IMR-90 (cell line): ENCODE measurements at regions not wholly inside any gene's neighbourhood (a gene's known extent, or its start where the extent isn't known, plus 50 kb on each side); places are given as distances from the start of the nearest gene placed in this dataset.

ENCODE experiments used
- ATAC-seq: fragments of 200-7000 bp; cut with Tn5 transposase; 2 replicates; pipeline ENCODE4 v1.9.1; 2020; ENCODE audit warnings: low read depth, mild to moderate bottlenecking, moderate library complexity
- BruUV-seq: library from RNA; stranded (reverse); fragments of 400-500 nt; replicated peaks from 2 replicates; lab custom pipeline; 2021; lab: Mats Ljungman, UMichigan
- CTCF ChIA-PET: fragments of 300-600 bp; formaldehyde crosslinking; extraction: SDS; loops from one replicate; lab custom pipeline; 2021; ENCODE audit warnings: antibody characterized with exemption; lab: Yijun Ruan, JAX
- POLR2A ChIA-PET: fragments of 300-600 bp; sonication (Branson Sonifier 250); formaldehyde crosslinking; loops from one replicate; lab custom pipeline; 2022; ENCODE audit warnings: antibody characterized with exemption; ENCODE audit not compliant: unreplicated experiment; lab: Charles Lee
- DNase-seq: peaks from one replicate; pipeline ENCODE4 v3.0.0; 2013
- H2AFZ ChIP-seq: replicated peaks from 2 replicates; pipeline ENCODE3; 2013; ENCODE audit warnings: low read length, mild to moderate bottlenecking; ENCODE audit not compliant: poor library complexity
- H2AK5ac ChIP-seq: 2 replicates; pipeline ENCODE4 v1.6.1; 2013; ENCODE audit warnings: low read depth, low read length, inconsistent platforms
- H2AK9ac ChIP-seq: replicated peaks from 2 replicates; pipeline ENCODE3; 2013; ENCODE audit warnings: mild to moderate bottlenecking, low read depth, low read length, moderate library complexity; ENCODE audit not compliant: poor library complexity
- H2BK120ac ChIP-seq: 2 replicates; pipeline ENCODE4 v1.6.1; 2013; ENCODE audit warnings: low read depth, low read length, inconsistent platforms
- H2BK15ac ChIP-seq: 3 replicates; pipeline ENCODE4 v1.6.1; 2013; ENCODE audit warnings: low read depth, low read length, inconsistent platforms
- H2BK20ac ChIP-seq: 2 replicates; pipeline ENCODE4 v1.6.1; 2013; ENCODE audit warnings: low read depth, mild to moderate bottlenecking, inconsistent platforms, low read length, moderate library complexity
- H2BK5ac ChIP-seq: 2 replicates; pipeline ENCODE4 v1.6.1; 2013; ENCODE audit warnings: mild to moderate bottlenecking, low read depth, low read length, inconsistent platforms; ENCODE audit not compliant: poor library complexity, severe bottlenecking
- H3K14ac ChIP-seq: replicated peaks from 2 replicates; pipeline ENCODE4 v1.6.1; 2013; ENCODE audit warnings: low read depth, low read length, inconsistent platforms
- H3K18ac ChIP-seq: 2 replicates; pipeline ENCODE4 v1.6.1; 2013; ENCODE audit warnings: low read depth, low read length, control low read depth
- H3K23ac ChIP-seq: 2 replicates; pipeline ENCODE4 v1.6.1; 2013; ENCODE audit warnings: low read depth, low read length, inconsistent platforms
- H3K27ac ChIP-seq: 2 replicates; pipeline ENCODE4 v1.5.1; 2013; ENCODE audit warnings: mild to moderate bottlenecking, control low read depth, low read length; ENCODE audit not compliant: insufficient read depth
- H3K27me3 ChIP-seq: 2 replicates; pipeline ENCODE4 v1.6.1; 2013; ENCODE audit warnings: low read length; ENCODE audit not compliant: control insufficient read depth, insufficient read depth
- H3K36me3 ChIP-seq: 2 replicates; pipeline ENCODE4 v1.6.1; 2013; ENCODE audit warnings: low read length, mixed read lengths; ENCODE audit not compliant: control insufficient read depth, insufficient read depth
- H3K4ac ChIP-seq: 2 replicates; pipeline ENCODE4 v1.6.1; 2013; ENCODE audit warnings: low read depth, low read length, inconsistent platforms
- H3K4me1 ChIP-seq: 2 replicates; pipeline ENCODE4 v1.6.1; 2013; ENCODE audit warnings: low read length, mixed read lengths; ENCODE audit not compliant: control insufficient read depth, insufficient read depth
- H3K4me2 ChIP-seq: 2 replicates; pipeline ENCODE4 v1.6.1; 2013; ENCODE audit warnings: low read depth, mild to moderate bottlenecking, control low read depth, low read length, moderate library complexity
- H3K4me3 ChIP-seq: 2 replicates; pipeline ENCODE4 v1.5.1; 2013; ENCODE audit warnings: low read depth, mild to moderate bottlenecking, control low read depth, low read length, moderate library complexity; ENCODE audit not compliant: insufficient read depth
- H3K56ac ChIP-seq: 2 replicates; pipeline ENCODE4 v1.6.1; 2013; ENCODE audit warnings: low read length, inconsistent platforms; ENCODE audit not compliant: insufficient read depth; ENCODE audit errors: extremely low read depth
- H3K79me1 ChIP-seq, 2 experiments: 2 replicates each; pipeline ENCODE4 v1.6.1; 2013; ENCODE audit warnings: low read length in 2 of 2, inconsistent platforms in 1 of 2, low read depth in 1 of 2
- H3K9ac ChIP-seq: 2 replicates; pipeline ENCODE4 v1.6.1; 2013; ENCODE audit warnings: low read depth, low read length, control low read depth
- H3K9me1 ChIP-seq: 2 replicates; pipeline ENCODE4 v1.6.1; 2013; ENCODE audit warnings: low read length, inconsistent platforms; ENCODE audit not compliant: insufficient read depth
- H3K9me3 ChIP-seq: 2 replicates; pipeline ENCODE4 v1.6.1; 2013; ENCODE audit warnings: low read length; ENCODE audit not compliant: control insufficient read depth, insufficient read depth
- H4K20me1 ChIP-seq: 2 replicates; pipeline ENCODE4 v1.6.1; 2013; ENCODE audit warnings: low read length, inconsistent platforms; ENCODE audit not compliant: insufficient read depth
- H4K5ac ChIP-seq: 2 replicates; pipeline ENCODE4 v1.6.1; 2013; ENCODE audit warnings: mild to moderate bottlenecking, low read depth, low read length, control low read depth
- H4K8ac ChIP-seq, 2 experiments: 2 replicates each; pipeline ENCODE4 v1.6.1; 2013; ENCODE audit warnings: low read depth in 2 of 2, low read length in 2 of 2, control low read depth in 1 of 2, inconsistent platforms in 1 of 2
- H4K91ac ChIP-seq: 2 replicates; pipeline ENCODE4 v1.6.1; 2013; ENCODE audit warnings: low read depth, low read length, inconsistent platforms; ENCODE audit not compliant: insufficient read depth
- BHLHE40 ChIP-seq: fragments of 150-350 bp; IDR thresholded peaks from 2 replicates; pipeline ENCODE4 v1.6.1; 2016; ENCODE audit warnings: mild to moderate bottlenecking, low read depth, low read length
- CEBPB ChIP-seq: IDR thresholded peaks from 2 replicates; pipeline ENCODE4 v1.6.1; 2012; ENCODE audit warnings: low read depth, low read length, improper control_type of control experiment
- CHD1 ChIP-seq: IDR thresholded peaks from 2 replicates; pipeline ENCODE4 v1.6.1; 2012; ENCODE audit warnings: low read depth, low read length, improper control_type of control experiment
- FOS ChIP-seq: fragments of 150-350 bp; IDR thresholded peaks from 2 replicates; pipeline ENCODE4 v1.6.1; 2016; ENCODE audit warnings: low read depth, low read length
- MAFK ChIP-seq: IDR thresholded peaks from 2 replicates; pipeline ENCODE4 v1.6.1; 2012; ENCODE audit warnings: low read depth, low read length, improper control_type of control experiment
- MAZ ChIP-seq: IDR thresholded peaks from 2 replicates; pipeline ENCODE4 v1.6.1; 2012; ENCODE audit warnings: low read depth, mild to moderate bottlenecking, low read length, improper control_type of control experiment, moderate library complexity, borderline replicate concordance
- MXI1 ChIP-seq: IDR thresholded peaks from 2 replicates; pipeline ENCODE4 v1.6.1; 2012; ENCODE audit warnings: low read depth, mild to moderate bottlenecking, low read length, moderate library complexity, borderline replicate concordance
- NFE2L2 ChIP-seq: fragments of 150-350 bp; IDR thresholded peaks from 2 replicates; pipeline ENCODE4 v1.6.1; 2016; ENCODE audit warnings: low read depth, mild to moderate bottlenecking, low read length
- POLR2A ChIP-seq: IDR thresholded peaks from 2 replicates; pipeline ENCODE4 v1.6.1; 2012; ENCODE audit warnings: mild to moderate bottlenecking, low read depth, low read length
- RAD21 ChIP-seq: IDR thresholded peaks from 2 replicates; pipeline ENCODE4 v1.6.1; 2012; ENCODE audit warnings: low read length, improper control_type of control experiment
- RCOR1 ChIP-seq: IDR thresholded peaks from 2 replicates; pipeline ENCODE4 v1.6.1; 2012; ENCODE audit warnings: mild to moderate bottlenecking, low read length, improper control_type of control experiment; ENCODE audit not compliant: insufficient replicate concordance
- RFX5 ChIP-seq: IDR thresholded peaks from 2 replicates; pipeline ENCODE4 v1.8.0; 2012; ENCODE audit warnings: low read depth, mild to moderate bottlenecking, low read length, moderate library complexity
- SMC3 ChIP-seq: fragments of 150-350 bp; IDR thresholded peaks from 2 replicates; pipeline ENCODE4 v1.6.1; 2016; ENCODE audit warnings: low read depth, mild to moderate bottlenecking, antibody characterized with exemption, low read length, moderate library complexity
- WGBS, 2 experiments: methylation state at CpG; one replicate each; pipeline versions ENCODE4 v1.1.5 to v1.1.7; 2013; ENCODE audit warnings: missing lambda C conversion rate in 2 of 2; ENCODE audit not compliant: insufficient read length in 1 of 2; ENCODE audit errors: extremely low coverage in 2 of 2; 5-methylcytosine and 5-hydroxymethylcytosine counted together
- dilution Hi-C: fragments of 300-500 bp; cut with HindIII; formaldehyde crosslinking; loops from one replicate; pipeline ENCODE4 v1.14.3; 2018; ENCODE audit warnings: low sequenced_read_pairs; ENCODE audit not compliant: unreplicated experiment
- in situ Hi-C: fragments of 300-500 bp; cut with MboI; formaldehyde crosslinking; loops from 3 replicates; pipeline ENCODE4 v1.14.3; 2019; ENCODE audit warnings: low sequenced_read_pairs, inconsistent platforms, mixed read lengths
- intact Hi-C: fragments of 100-400 bp; cut with micrococcal nuclease; formaldehyde crosslinking; loops from 2 replicates; pipeline ENCODE4 v1.10.0; 2022
- TF ChIP-seq, protein P1 (sequence below): fragments of 150-350 bp; IDR thresholded peaks from 2 replicates; pipeline ENCODE4 v1.6.1; 2016; ENCODE audit warnings: low read depth, mild to moderate bottlenecking, low read length, moderate library complexity, borderline replicate concordance
- TF ChIP-seq, protein P2 (sequence below): fragments of 150-350 bp; IDR thresholded peaks from 2 replicates; pipeline ENCODE4 v1.6.1; 2017; ENCODE audit warnings: mild to moderate bottlenecking, antibody characterized with exemption, low read length, low read depth
- TF ChIP-seq, protein P3 (sequence below): conservative IDR thresholded peaks from 2 replicates; pipeline ENCODE4 v1.5.1; 2012; ENCODE audit warnings: mild to moderate bottlenecking, low read depth, low read length, improper control_type of control experiment

DNA sequence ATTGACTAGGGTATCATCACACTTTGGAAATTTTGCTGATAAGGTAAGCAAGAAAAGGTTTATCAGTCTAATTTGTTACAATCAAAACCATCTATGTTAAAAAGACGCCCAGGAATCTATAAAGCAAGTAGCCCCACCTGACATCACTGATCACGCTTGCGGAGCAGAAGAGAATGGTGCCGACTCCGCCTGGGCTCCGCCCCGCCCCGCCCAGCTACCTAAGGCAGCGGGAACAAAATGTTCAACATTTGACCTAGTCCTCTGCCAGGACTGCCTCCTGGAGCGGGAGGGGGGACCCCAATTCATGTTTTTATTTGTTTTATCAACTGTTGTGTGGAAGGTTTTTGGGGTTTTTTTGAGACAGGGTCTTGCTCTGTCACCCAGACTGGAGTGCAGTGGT, 520.5 kb downstream of the PREX1 start:
- Histone ChIP-seq H3K18ac (no peak overlapping the region), H2BK20ac (no peak overlapping the region), H3K23ac (no peak overlapping the region), H3K79me1 (no peaks in the 10 kb centered on the region), H3K56ac (no peak overlapping the region), H2BK5ac (no peak overlapping the region), H3K4me2 (no peak overlapping the region), H3K9me1 (no peaks in the 10 kb centered on the region), H3K4ac (no peak overlapping the region), H4K5ac (no peak overlapping the region), H3K27me3 (peaks cover 30% of the 10 kb centered on the region), H3K4me1 (no peaks in the 10 kb centered on the region), H3K9me3 (no peaks in the 10 kb centered on the region), H2BK120ac (no peak overlapping the region), H3K36me3 (no peaks in the 10 kb centered on the region), H3K4me3 (no peak overlapping the region), H2BK15ac (no peak overlapping the region), H2AK9ac (no peak overlapping the region), H3K14ac (no peak overlapping the region), H4K91ac (no peak overlapping the region), H4K20me1 (no peaks in the 10 kb centered on the region), H2AFZ (no peak overlapping the region), H3K9ac (no peak overlapping the region), H3K27ac (no peak overlapping the region), H2AK5ac (no peak overlapping the region), H4K8ac (no peak overlapping the region)
- no CpG with 5 or more reads among the region's 10 CpGs for WGBS, 2 experiments
- CTCF ChIA-PET, result no interaction called here
- dilution Hi-C loops (no loop called here), in situ Hi-C loops (no loop called here), intact Hi-C loops (no loop called here)
- DNase-seq, result no peak
- TF ChIP-seq BHLHE40, result no peak
- no peak for TF ChIP-seq SMC3
- TF ChIP-seq FOS, result no peak
- TF ChIP-seq CEBPB, result no peak
- TF ChIP-seq CHD1, result no peak
- TF ChIP-seq NFE2L2, result no peak
- no peak for TF ChIP-seq POLR2A
- no peak for TF ChIP-seq MAFK
- TF ChIP-seq MXI1, result no peak
- no peak for TF ChIP-seq RAD21
- TF ChIP-seq, protein P1, sequence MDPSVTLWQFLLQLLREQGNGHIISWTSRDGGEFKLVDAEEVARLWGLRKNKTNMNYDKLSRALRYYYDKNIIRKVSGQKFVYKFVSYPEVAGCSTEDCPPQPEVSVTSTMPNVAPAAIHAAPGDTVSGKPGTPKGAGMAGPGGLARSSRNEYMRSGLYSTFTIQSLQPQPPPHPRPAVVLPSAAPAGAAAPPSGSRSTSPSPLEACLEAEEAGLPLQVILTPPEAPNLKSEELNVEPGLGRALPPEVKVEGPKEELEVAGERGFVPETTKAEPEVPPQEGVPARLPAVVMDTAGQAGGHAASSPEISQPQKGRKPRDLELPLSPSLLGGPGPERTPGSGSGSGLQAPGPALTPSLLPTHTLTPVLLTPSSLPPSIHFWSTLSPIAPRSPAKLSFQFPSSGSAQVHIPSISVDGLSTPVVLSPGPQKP, result no peak
- TF ChIP-seq, protein P2, sequence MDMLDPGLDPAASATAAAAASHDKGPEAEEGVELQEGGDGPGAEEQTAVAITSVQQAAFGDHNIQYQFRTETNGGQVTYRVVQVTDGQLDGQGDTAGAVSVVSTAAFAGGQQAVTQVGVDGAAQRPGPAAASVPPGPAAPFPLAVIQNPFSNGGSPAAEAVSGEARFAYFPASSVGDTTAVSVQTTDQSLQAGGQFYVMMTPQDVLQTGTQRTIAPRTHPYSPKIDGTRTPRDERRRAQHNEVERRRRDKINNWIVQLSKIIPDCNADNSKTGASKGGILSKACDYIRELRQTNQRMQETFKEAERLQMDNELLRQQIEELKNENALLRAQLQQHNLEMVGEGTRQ, result no peak
- TF ChIP-seq MAZ, result no peak
- TF ChIP-seq, protein P3, sequence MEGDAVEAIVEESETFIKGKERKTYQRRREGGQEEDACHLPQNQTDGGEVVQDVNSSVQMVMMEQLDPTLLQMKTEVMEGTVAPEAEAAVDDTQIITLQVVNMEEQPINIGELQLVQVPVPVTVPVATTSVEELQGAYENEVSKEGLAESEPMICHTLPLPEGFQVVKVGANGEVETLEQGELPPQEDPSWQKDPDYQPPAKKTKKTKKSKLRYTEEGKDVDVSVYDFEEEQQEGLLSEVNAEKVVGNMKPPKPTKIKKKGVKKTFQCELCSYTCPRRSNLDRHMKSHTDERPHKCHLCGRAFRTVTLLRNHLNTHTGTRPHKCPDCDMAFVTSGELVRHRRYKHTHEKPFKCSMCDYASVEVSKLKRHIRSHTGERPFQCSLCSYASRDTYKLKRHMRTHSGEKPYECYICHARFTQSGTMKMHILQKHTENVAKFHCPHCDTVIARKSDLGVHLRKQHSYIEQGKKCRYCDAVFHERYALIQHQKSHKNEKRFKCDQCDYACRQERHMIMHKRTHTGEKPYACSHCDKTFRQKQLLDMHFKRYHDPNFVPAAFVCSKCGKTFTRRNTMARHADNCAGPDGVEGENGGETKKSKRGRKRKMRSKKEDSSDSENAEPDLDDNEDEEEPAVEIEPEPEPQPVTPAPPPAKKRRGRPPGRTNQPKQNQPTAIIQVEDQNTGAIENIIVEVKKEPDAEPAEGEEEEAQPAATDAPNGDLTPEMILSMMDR, result no peak
- TF ChIP-seq RCOR1, result no peak
- no peak for TF ChIP-seq RFX5
- POLR2A ChIA-PET, result no interaction called here
- no peak for ATAC-seq
- no TSS peak for BruUV-seq
